Aorta (tissue), 5 donors: ENCODE measurements at regions not wholly inside any gene's neighbourhood (a gene's known extent, or its start where the extent isn't known, plus 50 kb on each side); places are given as distances from the start of the nearest gene placed in this dataset.
"Not testable (repeated sequence)": the region's sequence is repeated elsewhere in the genome, so short reads cannot be mapped to it uniquely, and the experiment has no call there.

Experiments used
- ATAC-seq: fragments of 200-7000 bp; cut with Tn5 transposase; one replicate; pipeline ENCODE4 v1.9.1; 2022; ENCODE audit warnings: moderate library complexity; ENCODE audit not compliant: low FRiP score
- DNase-seq, 2 donors: peaks; one replicate each; pipeline ENCODE4 v3.0.0-alpha.2; 2020
- H3K27ac ChIP-seq, 2 donors: one replicate each; pipeline ENCODE4 v1.5.1; 2013; ENCODE audit warnings: low read length in 2 of 2, mild to moderate bottlenecking in 2 of 2, moderate library complexity in 2 of 2, control low read depth in 1 of 2, inconsistent platforms in 1 of 2, low read depth in 1 of 2
- H3K27me3 ChIP-seq, 2 donors: one replicate each; pipeline ENCODE4 v1.6.1; 2013; ENCODE audit warnings: control low read depth in 1 of 2, low read length in 1 of 2, mild to moderate bottlenecking in 1 of 2, moderate library complexity in 1 of 2; ENCODE audit not compliant: insufficient read depth in 2 of 2, control insufficient read depth in 1 of 2
- H3K36me3 ChIP-seq, 2 donors: one replicate each; pipeline ENCODE4 v1.6.1; 2013; ENCODE audit warnings: control low read depth in 1 of 2, low read length in 1 of 2, mild to moderate bottlenecking in 1 of 2; ENCODE audit not compliant: insufficient read depth in 2 of 2, control insufficient read depth in 1 of 2
- H3K4me1 ChIP-seq, 2 donors: one replicate each; pipeline ENCODE4 v1.6.1; 2013; ENCODE audit warnings: low read length in 2 of 2, control low read depth in 1 of 2, mild to moderate bottlenecking in 1 of 2, moderate library complexity in 1 of 2; ENCODE audit not compliant: insufficient read depth in 2 of 2, control insufficient read depth in 1 of 2
- H3K4me3 ChIP-seq, 2 donors: one replicate each; pipeline ENCODE4 v1.5.1; 2013; ENCODE audit warnings: low read length in 2 of 2, control low read depth in 1 of 2, mild to moderate bottlenecking in 1 of 2
- H3K9me3 ChIP-seq: one replicate; pipeline ENCODE4 v1.6.1; 2013; ENCODE audit warnings: mild to moderate bottlenecking, low read length; ENCODE audit not compliant: control insufficient read depth
- WGBS, 2 donors: extraction: QIAGEN DNeasy Blood & Tissue Kit; methylation state at CpG; one replicate each; pipeline ENCODE4 v1.1.7; 2013; 5-methylcytosine and 5-hydroxymethylcytosine counted together
- intact Hi-C, 2 donors: fragments of 100-400 bp; cut with DNase I; formaldehyde crosslinking; loops; one replicate each; pipeline versions ENCODE4 v1.14.2 to v1.15.0; 2022
- donor health status: healthy with polysubstance abuse.
- donor health status: Bipolar disorder and iron deficiency.
- donor health status: DM: no; HTN: no; CAD: no.
- donor health status: DM: no; HTN: no; CAD: no.
- donor health status: DM: yes; HTN: yes; CAD: no.

- Histone ChIP-seq H3K27ac (no peak overlapping the region), H3K4me3 (no peak overlapping the region), H3K36me3 (no peaks in the 10 kb centered on the region), H3K4me1 (no peaks in the 10 kb centered on the region), H3K9me3 (peaks cover 1% of the 10 kb centered on the region), H3K27me3 (no peaks in the 10 kb centered on the region)
- intact Hi-C loops, result no loop called here
- WGBS, 2 donors, result 90 to 91% methylated on average over 6 of the region's 6 CpGs
- ATAC-seq, result no peak
- no peak for DNase-seq
Observed at GRCh38 chr21:35606146-35606545, 454.2 kb downstream of the SETD4 start.

- Histone ChIP-seq H3K4me3 (no peak overlapping the region), H3K27ac (no peak overlapping the region), H3K4me1 (no peaks in the 10 kb centered on the region), H3K27me3 (no peaks in the 10 kb centered on the region), H3K36me3 (no peaks in the 10 kb centered on the region), H3K9me3 (peaks cover 1% of the 10 kb centered on the region)
- ATAC-seq, result no peak
- no peak for DNase-seq
- intact Hi-C loops, result no loop called here
- WGBS, 2 donors, result 79 to 82% methylated on average over 5 of the region's 5 CpGs
Observed at GRCh38 chr21:35603494-35603893, 456.8 kb downstream of the SETD4 start.

GRCh38 chr21:35602811-35603362 is 457.4 kb downstream of the SETD4 start:
- no peak for ATAC-seq
- WGBS, 2 donors, result 65 to 73% methylated on average over 7 of the region's 7 CpGs
- intact Hi-C loops, result no loop called here
- DNase-seq, result no peak
- Histone ChIP-seq H3K4me1 (no peaks in the 10 kb centered on the region), H3K27me3 (no peaks in the 10 kb centered on the region), H3K4me3 (no peak overlapping the region), H3K36me3 (no peaks in the 10 kb centered on the region), H3K9me3 (peaks cover 1% of the 10 kb centered on the region), H3K27ac (no peak overlapping the region)

- WGBS, 2 donors, result 78 to 83% methylated on average over 4 of the region's 4 CpGs
- H3K27ac ChIP-seq, result no peak overlapping the region
Observed at GRCh38 chr21:35601211-35601610, 459.1 kb downstream of the SETD4 start.

GRCh38 chr21:35599164-35599563 is 461.2 kb downstream of the SETD4 start:
- intact Hi-C loops, result no loop called here
- Histone ChIP-seq H3K4me3 (no peak overlapping the region), H3K9me3 (no peaks in the 10 kb centered on the region), H3K36me3 (no peaks in the 10 kb centered on the region), H3K4me1 (no peaks in the 10 kb centered on the region), H3K27me3 (no peaks in the 10 kb centered on the region), H3K27ac (no peak overlapping the region)
- ATAC-seq (no peak), DNase-seq (no peak)
- WGBS, 2 donors, result 69 to 73% methylated on average over 8 of the region's 8 CpGs

More at GRCh38 chr21:35601211-35601610, 459.1 kb downstream of the SETD4 start:
- Histone ChIP-seq H3K36me3 (no peaks in the 10 kb centered on the region), H3K9me3 (no peaks in the 10 kb centered on the region), H3K27me3 (no peaks in the 10 kb centered on the region), H3K4me1 (no peaks in the 10 kb centered on the region), H3K4me3 (no peak overlapping the region)
- intact Hi-C loops, result no loop called here
- DNase-seq (no peak), ATAC-seq (no peak)

- H3K27ac ChIP-seq, result no peak overlapping the region
- no peak overlapping the region for H3K4me3 ChIP-seq
- WGBS, 2 donors, result 93 to 94% methylated on average over 7 of the region's 7 CpGs
- DNase-seq (no peak), ATAC-seq (no peak)
- no peaks in the 10 kb centered on the region for H3K27me3 ChIP-seq
- no peaks in the 10 kb centered on the region for H3K4me1 ChIP-seq
- no peaks in the 10 kb centered on the region for H3K9me3 ChIP-seq
- no peaks in the 10 kb centered on the region for H3K36me3 ChIP-seq
- intact Hi-C loops, result no loop called here
Observed at GRCh38 chr21:35597750-35598339, 462.5 kb downstream of the SETD4 start.

GRCh38 chr21:35594905-35595304 is 465.4 kb downstream of the SETD4 start:
- ATAC-seq (no peak), DNase-seq (no peak)
- Histone ChIP-seq H3K4me1 (no peaks in the 10 kb centered on the region), H3K27ac (no peak overlapping the region), H3K4me3 (no peak overlapping the region), H3K27me3 (no peaks in the 10 kb centered on the region), H3K9me3 (peaks cover under 1% of the 10 kb centered on the region), H3K36me3 (no peaks in the 10 kb centered on the region)
- WGBS, 2 donors, result 95 to 97% methylated on average over 5 of the region's 5 CpGs
- intact Hi-C loops, result no loop called here

- DNase-seq, result no peak
- Histone ChIP-seq H3K9me3 (peaks cover 1% of the 10 kb centered on the region), H3K4me1 (no peaks in the 10 kb centered on the region), H3K4me3 (no peak overlapping the region), H3K27ac (no peak overlapping the region), H3K36me3 (no peaks in the 10 kb centered on the region), H3K27me3 (no peaks in the 10 kb centered on the region)
- intact Hi-C loops, result no loop called here
- WGBS, 2 donors, result 26 to 40% methylated on average over 5 of the region's 5 CpGs
- ATAC-seq, result no peak
Observed at GRCh38 chr21:35593000-35593502, 467.3 kb downstream of the SETD4 start.

GRCh38 chr21:35590284-35590683 is 470.0 kb downstream of the SETD4 start:
- H3K4me1 ChIP-seq, intact Hi-C loops, H3K27ac ChIP-seq, H3K9me3 ChIP-seq, H3K36me3 ChIP-seq, ATAC-seq, H3K4me3 ChIP-seq, H3K27me3 ChIP-seq, DNase-seq: not testable (repeated sequence)
- WGBS, 2 donors, result 89 to 92% methylated on average over 3 of the region's 3 CpGs
